Bone marrow (tissue), 2 donors: ENCODE measurements at regions not wholly inside any gene's neighbourhood (a gene's known extent, or its start where the extent isn't known, plus 50 kb on each side); places are given as distances from the start of the nearest gene placed in this dataset.

Experiments
- DNase-seq, 2 donors: peaks; one replicate each; lab custom pipeline; 2025; lab: John Stamatoyannopoulos, UW

DNA sequence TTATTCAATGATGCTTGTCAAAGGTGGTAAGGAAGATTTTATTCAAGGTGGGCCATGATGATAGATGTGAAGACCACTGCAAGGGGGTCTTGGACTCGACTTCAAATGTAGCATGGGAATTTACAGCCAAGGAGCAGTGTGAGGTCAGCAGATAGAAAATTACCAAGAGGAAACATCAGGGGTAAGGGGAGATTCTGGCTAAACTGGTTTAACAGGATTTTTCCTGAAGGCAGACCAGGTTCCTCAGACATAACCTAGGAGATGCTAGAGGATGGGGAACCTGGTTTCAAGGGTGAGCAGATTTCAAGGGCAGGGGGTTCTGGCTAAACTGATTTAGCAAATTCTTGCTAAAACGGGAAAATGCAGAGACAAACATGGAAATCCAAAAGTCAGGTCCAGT is 464.9 kb downstream of the TAFA4 start:
- no peak for DNase-seq

DNA sequence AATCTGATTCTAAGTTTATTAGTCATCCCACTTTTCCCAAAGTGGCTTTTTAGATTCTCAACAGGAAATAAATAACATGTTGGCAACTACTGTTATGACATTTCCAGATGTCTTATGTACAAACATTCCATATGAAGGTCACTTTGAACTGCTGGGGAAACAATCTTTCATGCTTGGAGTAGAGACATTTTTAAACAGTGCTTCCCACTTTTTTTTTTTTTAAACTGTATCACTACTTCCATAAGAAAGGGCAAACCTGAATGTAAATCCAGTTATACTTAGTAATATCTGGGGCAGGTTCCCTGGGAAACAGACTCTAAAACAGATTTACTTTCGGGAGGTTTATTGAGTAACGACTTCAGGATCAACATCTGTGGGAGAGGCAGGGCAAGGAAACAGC is 473.8 kb downstream of the TAFA4 start:
- DNase-seq: no peak

DNA sequence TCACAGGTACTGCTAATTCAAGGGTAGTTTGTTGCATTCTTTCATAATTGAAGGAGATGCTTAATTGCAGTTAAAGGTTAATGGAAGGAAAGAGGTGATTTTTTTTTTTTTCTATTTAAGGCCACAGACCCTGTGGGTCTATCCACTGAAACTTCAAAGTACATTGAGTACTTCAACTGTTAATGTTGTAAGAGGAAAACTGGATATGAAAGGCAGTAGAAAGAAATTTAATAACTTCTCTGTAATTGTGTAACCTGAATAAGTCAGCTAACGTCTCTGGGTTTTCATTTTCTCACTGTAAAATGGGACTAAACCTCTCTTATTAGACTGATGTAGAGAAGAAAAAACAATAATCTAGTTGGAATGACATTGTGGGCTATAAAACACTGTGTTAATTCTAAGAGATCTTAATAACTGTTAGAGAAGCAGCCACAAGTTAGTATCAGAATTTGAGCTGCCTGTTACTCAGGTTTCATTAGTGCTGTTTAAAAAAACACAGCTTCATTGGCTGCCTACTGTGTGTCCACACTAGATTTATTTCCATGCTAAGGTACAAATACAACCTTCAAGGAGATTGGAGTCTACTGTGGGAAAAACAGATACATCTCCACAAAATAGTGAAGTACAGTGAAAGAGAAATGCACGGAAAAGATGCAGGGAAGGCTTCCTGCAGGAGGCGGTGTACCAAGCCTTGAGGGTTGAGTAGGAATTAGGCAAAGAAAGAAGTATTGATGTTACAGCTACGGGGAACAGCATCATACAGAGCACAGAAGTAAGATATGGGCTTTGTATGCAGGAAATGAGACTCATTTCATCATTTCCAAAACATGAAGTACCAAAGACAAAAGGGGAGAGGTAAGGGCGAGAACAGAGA is 483.6 kb downstream of the TAFA4 start:
- DNase-seq: no peak

DNA sequence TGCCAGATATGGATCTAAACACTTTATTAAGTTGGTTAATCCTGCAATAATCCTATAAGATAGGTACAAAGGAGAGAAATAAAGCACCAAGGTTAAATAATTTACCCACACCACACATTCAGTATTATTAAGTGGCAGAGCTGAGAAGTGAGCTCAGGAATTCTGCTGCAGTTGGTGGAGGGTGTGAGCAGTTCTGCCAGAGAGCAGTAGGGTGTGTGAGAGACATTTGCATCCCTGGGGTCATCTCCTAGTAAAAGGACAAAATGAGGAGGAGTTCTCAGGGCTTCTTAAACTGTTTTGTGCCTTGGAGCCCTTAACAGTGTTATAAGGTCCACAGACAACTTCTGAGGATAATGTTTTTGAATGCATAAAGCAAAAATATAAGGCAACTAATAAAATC is 484.5 kb downstream of the TAFA4 start:
- DNase-seq: no peak

DNA sequence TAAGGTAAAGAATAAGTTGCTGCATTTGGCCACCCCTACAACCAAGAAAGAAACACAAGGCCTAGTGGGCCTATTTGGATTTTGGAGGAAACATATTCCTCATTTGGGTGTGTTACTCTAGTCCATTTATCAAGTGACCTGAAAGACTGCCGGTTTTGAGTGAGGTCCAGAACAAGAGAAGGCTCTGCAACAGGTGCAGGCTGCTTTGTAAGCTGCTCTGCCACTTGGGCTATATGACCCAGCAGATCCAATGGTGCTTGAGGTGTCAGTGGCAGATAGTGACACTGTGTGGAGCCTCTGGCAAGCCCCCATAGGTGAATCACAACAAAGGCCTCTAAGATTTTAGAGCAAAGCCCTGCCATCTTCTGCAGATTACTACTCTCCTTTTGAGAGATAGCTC is 491.3 kb downstream of the TAFA4 start:
- DNase-seq: no peak

DNA sequence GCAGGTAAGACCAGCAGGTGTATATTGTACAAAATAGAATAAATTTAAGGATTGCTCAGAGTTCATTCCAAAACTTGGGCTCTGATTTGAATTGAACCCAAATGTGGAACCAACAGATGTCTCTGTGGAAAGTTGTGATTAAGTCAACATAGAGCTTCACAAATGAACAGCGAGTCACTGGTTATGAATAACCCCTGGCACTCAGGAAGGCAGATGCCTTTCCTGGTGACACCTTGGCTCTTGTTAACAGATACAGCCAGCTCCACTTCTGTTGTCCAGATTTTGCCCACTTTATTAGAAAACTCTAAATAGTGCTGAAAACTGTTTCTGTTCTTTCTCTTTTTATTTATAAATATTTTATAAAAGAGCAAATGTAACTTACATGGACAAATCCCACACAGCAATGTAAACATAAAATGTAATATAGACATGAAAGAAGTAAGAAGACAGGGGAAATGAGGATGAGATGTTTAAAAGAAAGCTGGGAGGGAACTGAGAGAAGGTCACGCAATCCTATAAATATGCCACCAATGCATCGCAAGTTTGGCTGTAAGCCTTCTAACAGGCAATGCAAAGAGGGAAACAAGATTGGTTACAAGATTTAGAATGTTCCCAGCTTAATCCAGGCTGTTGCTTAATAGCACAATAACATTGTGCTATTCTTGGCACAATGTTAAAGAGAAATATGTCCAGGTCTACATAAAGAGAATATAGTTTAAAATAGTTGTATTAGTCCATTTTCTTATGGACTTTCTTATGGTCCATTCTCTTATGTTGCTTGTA is 495.5 kb downstream of the TAFA4 start:
- DNase-seq: no peak

DNA sequence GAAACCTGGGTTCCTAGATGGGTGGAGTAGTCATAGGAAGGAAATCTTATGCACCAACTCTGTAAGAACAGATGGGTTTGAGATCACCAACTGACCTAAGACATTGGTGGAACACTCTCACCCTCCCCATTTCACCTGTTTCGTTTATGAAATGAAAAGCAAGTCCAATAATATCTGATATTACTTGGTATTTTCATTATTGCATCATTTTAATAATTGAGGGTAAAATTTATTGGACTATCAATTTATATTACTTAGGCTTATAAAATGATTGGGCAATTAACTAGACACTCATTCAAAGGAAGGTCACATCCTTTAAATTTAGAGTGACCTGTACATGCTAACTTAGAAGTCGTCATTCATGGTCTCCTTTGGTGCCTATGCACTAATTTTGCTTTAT is 503.9 kb downstream of the TAFA4 start:
- no peak for DNase-seq

DNA sequence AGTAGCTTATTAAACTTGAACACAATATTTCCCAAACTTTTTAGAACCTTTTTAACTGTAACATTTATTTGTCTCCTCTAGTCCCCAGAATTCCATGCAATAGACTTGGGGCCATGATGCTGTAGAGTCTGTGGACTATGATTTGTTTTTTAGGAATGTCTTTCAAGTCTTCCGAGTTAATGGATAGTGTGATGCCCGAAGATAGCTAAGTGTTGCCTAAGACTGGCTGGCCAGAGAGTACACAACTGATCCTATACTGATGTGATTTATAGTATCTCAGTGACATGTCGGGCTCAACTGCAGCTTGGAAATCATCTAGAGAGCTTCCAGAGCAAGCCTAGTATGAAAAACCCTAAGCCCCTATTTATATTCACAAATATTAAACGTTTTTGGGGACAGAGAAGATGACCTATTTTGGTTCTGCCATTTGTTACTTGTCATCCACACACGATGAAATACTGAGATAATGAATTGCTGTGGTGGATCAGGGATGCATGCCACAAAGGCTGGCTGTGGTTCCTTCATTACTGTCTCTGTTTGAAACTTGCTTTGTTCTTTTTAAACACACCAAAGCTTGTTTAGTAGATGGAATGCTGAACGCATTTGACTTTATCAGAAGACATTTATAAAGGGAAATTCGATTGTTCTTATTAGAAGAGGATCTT is 507.4 kb downstream of the TAFA4 start:
- DNase-seq: no peak

DNA sequence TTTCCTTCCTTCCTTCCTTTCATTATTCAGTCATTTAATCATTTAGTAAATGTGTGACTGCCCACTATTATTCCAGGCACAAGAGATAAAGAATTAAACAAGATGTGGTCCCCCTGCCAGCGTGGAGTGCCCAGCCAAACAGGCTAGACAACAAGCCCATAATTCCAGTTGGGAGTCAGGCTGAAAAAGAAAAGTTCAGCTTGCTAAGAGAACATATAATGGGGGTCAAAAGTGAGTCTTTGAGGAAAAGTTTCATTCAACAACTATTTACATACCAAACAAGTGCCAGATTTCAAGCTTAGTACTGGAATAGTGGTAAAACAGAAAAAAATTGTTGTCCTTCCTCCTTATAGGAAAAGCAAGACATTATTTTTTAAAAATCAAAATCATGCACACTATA is 523.7 kb downstream of the TAFA4 start:
- DNase-seq: no peak

DNA sequence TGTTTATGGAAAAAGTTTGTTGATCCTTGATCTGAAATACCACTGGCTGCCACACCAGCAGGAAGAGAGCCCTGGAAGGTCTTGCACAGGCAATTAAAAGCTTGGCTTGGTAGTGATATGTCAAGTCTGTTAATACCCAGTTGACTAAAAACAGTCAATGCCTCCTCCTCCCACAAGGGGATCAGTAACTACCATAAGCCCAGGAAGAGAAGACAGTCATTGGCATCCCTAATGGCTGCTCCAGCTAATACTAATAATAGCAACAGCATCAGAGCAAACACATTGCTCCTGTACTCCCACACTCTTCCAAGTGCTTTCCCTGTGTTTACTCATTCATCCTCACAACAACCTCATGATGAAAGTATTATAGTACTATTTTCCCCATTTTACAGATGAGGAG is 528.6 kb downstream of the TAFA4 start:
- DNase-seq: no peak

DNA sequence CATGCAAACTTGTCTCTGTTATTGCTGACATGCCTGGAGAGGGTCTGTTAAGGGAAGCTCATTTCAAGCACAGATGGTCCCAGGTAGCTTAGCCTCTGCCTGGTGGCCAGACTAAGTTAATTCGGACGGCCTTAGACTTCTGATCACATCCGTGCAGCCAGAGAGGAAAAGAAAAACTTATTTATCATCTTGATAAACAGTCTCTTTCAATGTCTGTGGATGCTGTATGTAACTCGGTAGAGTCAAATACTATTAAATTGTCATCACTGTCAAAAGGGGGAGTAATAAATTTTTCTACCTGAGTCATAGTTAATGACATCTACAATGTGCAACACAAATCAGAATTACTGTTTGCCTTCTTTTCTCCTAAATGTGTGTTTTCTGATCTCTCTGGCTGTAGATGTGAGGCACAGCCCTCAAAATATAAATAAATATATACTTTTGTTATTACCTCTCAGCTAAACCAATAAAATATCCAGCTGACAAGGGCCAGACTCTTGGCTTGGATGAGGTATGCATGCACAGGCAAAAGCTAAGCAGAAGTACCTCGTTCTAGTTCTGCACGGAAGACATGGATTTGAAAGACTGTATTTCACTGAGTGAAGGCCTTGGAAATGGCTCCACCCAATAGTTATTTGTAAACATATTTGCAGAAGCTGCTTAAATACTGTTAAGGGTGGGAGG is 530.0 kb downstream of the TAFA4 start:
- no peak for DNase-seq

DNA sequence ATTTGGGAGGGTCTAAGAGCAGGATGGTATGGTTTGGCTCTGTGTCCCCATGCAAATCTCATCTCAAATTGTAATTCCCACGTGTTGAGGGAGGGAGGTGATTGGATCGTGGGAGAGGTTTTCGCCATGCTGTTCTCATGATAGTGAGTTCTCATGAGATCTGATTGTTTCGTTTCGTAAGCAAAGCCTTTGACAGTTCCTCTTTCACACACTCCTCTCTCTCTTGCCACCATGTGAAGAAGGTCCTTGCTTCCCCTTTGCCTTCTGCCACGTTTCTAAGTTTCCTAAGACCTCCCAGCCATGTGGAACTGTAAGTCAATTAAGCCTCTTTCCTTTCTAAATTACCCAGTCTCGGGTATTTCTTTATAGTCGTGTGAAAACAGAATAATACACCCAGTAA is 553.7 kb downstream of the TAFA4 start:
- no peak for DNase-seq

DNA sequence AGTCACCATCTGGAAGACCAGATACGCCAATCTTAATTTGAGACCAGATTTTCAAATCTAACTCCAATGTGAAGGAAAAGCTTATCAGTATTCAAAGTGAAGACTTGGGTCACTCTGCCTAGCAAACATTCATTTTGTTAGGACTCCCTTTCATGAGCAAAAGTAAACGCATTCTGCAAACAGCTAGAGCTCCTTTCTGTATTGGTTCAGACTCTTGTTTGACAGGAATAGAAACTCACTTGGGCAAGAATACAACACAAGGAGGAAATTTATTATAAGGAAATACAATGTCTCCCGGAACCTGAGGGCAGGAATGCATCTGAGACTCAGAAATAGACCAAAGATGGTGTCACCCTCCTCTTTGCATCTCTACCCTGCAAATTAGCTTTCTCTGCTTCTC is 558.6 kb downstream of the TAFA4 start:
- DNase-seq: no peak

DNA sequence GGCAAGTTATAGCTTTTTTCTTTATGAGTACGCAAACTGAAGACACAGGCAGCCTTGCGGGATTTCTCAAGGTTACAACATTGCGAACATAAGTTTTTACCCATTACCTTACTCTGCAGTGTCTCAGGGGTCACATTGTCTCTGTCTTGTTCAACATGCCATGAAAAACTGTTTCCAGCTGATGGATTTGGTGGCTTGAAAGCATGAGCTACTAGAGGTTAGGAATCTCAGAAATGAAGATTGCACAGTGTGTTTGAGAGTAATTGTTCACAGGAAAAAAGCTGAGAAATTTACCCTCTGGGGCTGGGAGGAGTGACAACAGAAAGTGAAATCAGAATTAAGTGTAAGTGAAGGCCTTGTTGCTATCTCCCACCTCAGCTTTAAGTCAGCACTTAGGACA is 568.6 kb downstream of the TAFA4 start:
- no peak for DNase-seq

DNA sequence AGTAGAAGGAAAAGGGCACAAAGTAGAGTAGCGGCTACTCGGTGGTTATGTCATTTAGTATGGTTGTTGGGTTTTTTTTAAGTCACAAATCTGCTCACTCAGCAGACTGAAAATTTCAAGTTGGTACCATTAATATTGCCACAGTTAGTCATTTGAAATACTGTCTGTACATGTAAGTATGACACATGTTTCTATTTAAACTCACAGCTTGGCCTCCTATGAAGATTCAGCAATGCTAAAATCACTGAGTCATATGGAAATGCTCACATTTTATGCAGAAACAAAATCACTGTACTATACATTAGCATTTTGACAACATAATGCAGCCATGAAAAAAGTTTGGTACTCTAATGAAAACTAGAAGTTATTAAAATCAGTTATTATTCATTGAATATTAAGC is 571.9 kb downstream of the TAFA4 start:
- DNase-seq: no peak

DNA sequence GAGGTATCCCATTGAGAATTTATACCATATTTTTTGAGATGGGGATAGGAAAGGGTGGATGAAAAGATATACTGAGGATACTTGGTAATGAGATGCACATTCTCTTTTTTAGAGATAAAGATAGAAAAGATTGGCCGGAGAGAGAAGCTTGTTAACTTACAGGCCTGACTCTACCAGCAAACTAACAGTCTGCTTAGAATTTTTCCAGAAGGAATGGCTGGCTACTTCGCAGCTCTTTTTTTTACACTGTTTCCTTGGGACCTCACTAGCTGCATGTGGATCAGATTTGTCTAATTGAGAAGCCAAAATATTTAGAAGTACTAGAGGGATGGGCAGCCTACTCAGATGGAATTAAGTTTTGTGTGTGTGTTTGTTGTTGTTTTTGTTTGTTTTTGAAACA is 586.6 kb downstream of the TAFA4 start:
- no peak for DNase-seq

DNA sequence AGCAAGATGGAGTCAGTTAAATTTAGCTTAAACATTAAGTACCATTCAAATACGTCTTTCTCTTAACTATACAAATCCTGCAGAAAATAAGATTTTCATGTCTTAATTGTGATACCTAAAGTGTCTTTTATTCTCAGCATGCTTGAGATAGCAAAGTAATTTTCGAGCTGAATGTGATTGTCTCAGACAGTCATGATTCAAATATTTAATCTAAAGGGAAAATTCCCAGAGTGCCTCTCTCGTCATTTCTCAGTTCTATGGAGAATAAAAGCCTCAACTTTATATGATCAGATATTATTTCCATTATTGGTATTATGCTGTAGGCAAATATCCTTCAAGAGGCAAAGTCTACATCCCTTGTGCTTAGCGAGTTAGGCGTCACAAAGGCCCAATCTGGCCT is 589.9 kb downstream of the TAFA4 start:
- no peak for DNase-seq

DNA sequence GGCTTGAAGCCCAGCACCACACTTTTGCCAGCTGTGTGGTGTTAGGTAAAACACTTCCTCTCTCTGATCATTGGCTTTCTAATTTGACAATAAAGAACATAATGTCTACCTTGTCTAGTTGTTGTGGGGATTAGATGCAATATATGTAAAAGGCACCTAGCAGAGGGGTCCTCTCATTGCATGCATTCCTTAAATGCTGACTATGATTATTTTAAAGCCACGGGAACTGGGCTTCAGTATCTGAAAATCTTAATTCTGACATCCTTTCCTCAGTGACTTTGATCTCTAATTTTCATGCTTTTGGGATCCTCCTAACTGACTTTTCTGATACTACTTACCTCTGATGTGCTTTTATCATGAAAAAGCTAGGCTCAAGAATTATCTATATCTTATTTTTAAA is 596.3 kb downstream of the TAFA4 start:
- DNase-seq: no peak

DNA sequence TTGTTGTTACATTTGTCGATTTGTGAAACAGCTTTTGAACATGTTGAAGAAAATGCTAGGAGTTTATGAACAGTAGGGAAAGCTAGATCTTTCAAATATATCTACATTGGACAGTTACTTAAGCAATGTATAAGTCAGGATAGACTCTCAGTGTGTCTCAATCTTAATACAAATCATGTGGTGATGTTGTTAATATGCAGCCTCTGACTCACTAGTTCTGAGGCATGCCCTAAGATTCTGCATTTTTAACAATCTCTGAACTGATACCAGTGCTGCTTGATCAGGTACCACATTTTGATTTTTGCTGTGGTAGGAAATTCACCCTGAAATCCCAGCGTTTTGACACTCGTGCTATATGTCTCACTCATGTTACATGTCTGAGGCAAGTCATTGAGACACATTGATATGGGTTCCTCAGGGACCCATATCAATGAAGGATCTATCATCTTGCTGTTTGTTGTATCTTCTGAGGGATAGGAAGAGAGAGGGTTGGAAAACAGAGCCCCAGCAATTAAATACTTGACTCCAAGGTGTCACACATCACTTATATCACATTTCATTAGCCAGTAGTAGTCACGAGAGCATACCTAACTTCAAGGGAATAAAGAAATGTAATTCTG is 597.9 kb downstream of the TAFA4 start:
- no peak for DNase-seq

DNA sequence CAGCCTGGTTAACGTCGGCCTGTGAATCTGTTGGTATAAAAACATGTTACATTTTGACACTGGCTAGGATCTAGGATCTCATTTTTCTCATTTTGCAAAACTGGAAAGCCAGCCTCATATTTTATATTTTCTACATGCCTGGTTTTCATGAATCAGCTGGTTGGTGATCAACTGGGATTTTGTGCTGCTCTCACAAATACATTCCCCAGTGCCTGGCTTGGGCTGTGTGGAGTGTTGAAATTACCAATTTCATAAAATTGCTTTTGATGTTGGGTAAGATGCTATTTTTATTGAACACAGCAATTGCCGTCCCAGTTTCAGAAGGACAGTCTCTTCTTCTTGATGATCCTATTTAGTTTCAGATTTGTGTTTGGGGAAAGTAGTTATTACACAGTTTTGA is 604.3 kb downstream of the TAFA4 start:
- no peak for DNase-seq

DNA sequence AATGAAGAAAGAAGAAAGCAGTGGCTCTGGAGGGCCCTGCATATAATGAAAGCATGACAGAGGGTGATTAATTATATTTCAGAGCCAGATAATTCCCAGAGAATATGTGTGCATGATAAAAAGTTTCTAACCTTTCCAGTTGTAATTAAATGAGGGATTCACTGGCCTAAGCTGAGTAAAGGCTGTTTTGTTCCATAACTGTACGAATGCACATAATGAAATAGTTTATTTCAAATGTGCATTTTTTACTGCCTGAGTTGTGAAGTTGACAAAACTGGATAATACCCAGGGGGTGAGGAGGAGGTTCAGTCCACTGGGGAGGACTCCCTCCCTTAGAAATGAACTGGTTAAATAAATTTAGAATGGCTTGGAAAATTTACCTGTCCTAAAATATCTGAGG is 616.4 kb downstream of the TAFA4 start:
- DNase-seq: no peak

DNA sequence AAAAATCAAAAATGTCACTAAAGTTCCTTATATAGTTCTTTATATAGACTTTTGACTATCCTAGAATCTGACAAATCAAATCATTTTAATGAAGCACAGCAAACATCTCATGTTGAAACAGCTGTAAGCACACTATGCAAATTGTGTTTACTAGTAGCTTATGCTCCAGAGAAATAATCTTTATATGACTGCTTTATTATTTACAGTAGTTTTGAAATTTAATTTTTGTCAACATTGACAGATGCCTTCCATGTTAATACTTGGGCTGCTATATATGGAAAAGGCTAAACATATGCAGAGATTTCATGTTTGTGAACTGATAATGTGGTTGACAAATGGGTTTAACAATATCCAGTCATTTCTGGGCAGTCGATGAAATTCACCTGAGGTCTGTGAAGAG is 616.8 kb downstream of the TAFA4 start:
- DNase-seq: no peak
